OCI-LY1 (cell line): ENCODE measurements at regions not wholly inside any gene's neighbourhood (a gene's known extent, or its start where the extent isn't known, plus 50 kb on each side); places are given as distances from the start of the nearest gene placed in this dataset.

Source experiments
- CTCF ChIP-seq: fragments of 200-600 bp; sonication (generic), shearing (Covaris generic); IDR thresholded peaks from 2 replicates; pipeline ENCODE4 v1.5.1; 2017; ENCODE audit warnings: mild to moderate bottlenecking, antibody characterized with exemption, low read length, moderate library complexity, mixed read lengths
- EZH2 ChIP-seq: fragments of 200-600 bp; sonication (generic), shearing (Covaris generic); IDR thresholded peaks from 2 replicates; pipeline ENCODE4 v1.8.0; 2017; ENCODE audit warnings: borderline replicate concordance, mixed run types, mild to moderate bottlenecking, antibody characterized with exemption, low read length, moderate library complexity, mixed read lengths

- TF ChIP-seq CTCF (no peak), EZH2 (no peak)
These were observed 71.6 kb downstream of the XCL2 start for GRCh38 chr1:168472223-168472622.
